CD8-positive, alpha-beta memory T cell (primary cell): ENCODE measurements at regions not wholly inside any gene's neighbourhood (a gene's known extent, or its start where the extent isn't known, plus 50 kb on each side); places are given as distances from the start of the nearest gene placed in this dataset.

Source experiments
- CTCF ChIA-PET: fragments of 350-600 bp; sonication (Branson Sonifier 250); formaldehyde crosslinking; loops from one replicate; lab custom pipeline; 2021; ENCODE audit warnings: antibody characterized with exemption; lab: Charles Lee
- POLR2A ChIA-PET: fragments of 350-600 bp; sonication (Branson Sonifier 250); formaldehyde crosslinking; loops from one replicate; lab custom pipeline; 2021; ENCODE audit warnings: antibody characterized with exemption; lab: Charles Lee
- DNase-seq, 5 donors: peaks; one replicate each; pipeline versions ENCODE4 v3.0.0 to v3.0.0-alpha.2; 2020 to 2022; ENCODE audit warnings: mixed read lengths in 1 of 5
- H3K27ac ChIP-seq: one replicate; pipeline ENCODE4 v1.7.0; 2013; ENCODE audit warnings: low read depth, mild to moderate bottlenecking, low read length, moderate library complexity
- H3K27me3 ChIP-seq: 2 replicates; pipeline ENCODE4 v1.7.0; 2013; ENCODE audit warnings: low read length, mild to moderate bottlenecking; ENCODE audit not compliant: insufficient read depth, poor library complexity, severe bottlenecking
- H3K36me3 ChIP-seq: 2 replicates; pipeline ENCODE4 v1.7.0; 2013; ENCODE audit warnings: mild to moderate bottlenecking, low read length, moderate library complexity; ENCODE audit not compliant: insufficient read depth
- H3K4me1 ChIP-seq: 2 replicates; pipeline ENCODE4 v1.7.0; 2013; ENCODE audit warnings: mild to moderate bottlenecking, low read length, moderate library complexity; ENCODE audit not compliant: insufficient read depth
- H3K4me3 ChIP-seq: 2 replicates; pipeline ENCODE4 v1.7.0; 2013; ENCODE audit warnings: mild to moderate bottlenecking, low read length
- H3K9me3 ChIP-seq: 2 replicates; pipeline ENCODE4 v1.7.0; 2013; ENCODE audit warnings: mild to moderate bottlenecking, low read length
- H3K27ac Mint-ChIP-seq, 8 donors: one replicate each; pipeline ENCODE4 v1.8.0; 2020 to 2021; ENCODE audit warnings: mixed read lengths in 8 of 8, mild to moderate bottlenecking in 6 of 8, inconsistent platforms in 3 of 8, moderate library complexity in 3 of 8
- H3K27me3 Mint-ChIP-seq, 2 donors: one replicate each; pipeline ENCODE4 v1.8.0; 2020 to 2021; ENCODE audit warnings: mixed read lengths in 2 of 2, mild to moderate bottlenecking in 1 of 2, moderate library complexity in 1 of 2
- H3K36me3 Mint-ChIP-seq, 3 donors: one replicate each; pipeline ENCODE4 v1.8.0; 2020 to 2021; ENCODE audit warnings: mixed read lengths in 3 of 3, inconsistent platforms in 1 of 3, mild to moderate bottlenecking in 1 of 3
- H3K4me1 Mint-ChIP-seq, 3 donors: one replicate each; pipeline ENCODE4 v1.8.0; 2020 to 2021; ENCODE audit warnings: mixed read lengths in 3 of 3, inconsistent platforms in 1 of 3, mild to moderate bottlenecking in 1 of 3
- H3K4me3 Mint-ChIP-seq, 7 donors: one replicate each; pipeline ENCODE4 v1.8.0; 2020 to 2021; ENCODE audit warnings: mixed read lengths in 7 of 7, mild to moderate bottlenecking in 6 of 7, moderate library complexity in 4 of 7, inconsistent platforms in 2 of 7
- H3K9me3 Mint-ChIP-seq, 5 donors: one replicate each; pipeline ENCODE4 v1.8.0; 2020 to 2022; ENCODE audit warnings: mixed read lengths in 5 of 5, mild to moderate bottlenecking in 3 of 5, moderate library complexity in 2 of 5, inconsistent platforms in 1 of 5

GRCh38 chr2:199581408-199581807, 123.7 kb upstream of the SATB2 start:
- no peak overlapping the region for H3K4me3 Mint-ChIP-seq
- ChIA-PET POLR2A (no interaction called here), CTCF (no interaction called here)
- H3K9me3 Mint-ChIP-seq, result peaks cover 0 to 3% (median 0%) of the 10 kb centered on the region in 5 donors
- H3K27ac Mint-ChIP-seq, result no peak overlapping the region
- no peaks in the 10 kb centered on the region for H3K36me3 Mint-ChIP-seq
- H3K27me3 ChIP-seq, result no peaks in the 10 kb centered on the region
- H3K36me3 ChIP-seq, result no peaks in the 10 kb centered on the region
- no peaks in the 10 kb centered on the region for H3K4me1 ChIP-seq
- no peaks in the 10 kb centered on the region for H3K4me1 Mint-ChIP-seq
- no peak overlapping the region for H3K27ac ChIP-seq
- no peak overlapping the region for H3K4me3 ChIP-seq
- no peaks in the 10 kb centered on the region for H3K9me3 ChIP-seq
- no peak for DNase-seq
- H3K27me3 Mint-ChIP-seq, result peaks cover 0 to 15% of the 10 kb centered on the region in 2 donors

GRCh38 chr2:199575416-199575815, 117.7 kb upstream of the SATB2 start:
- Histone ChIP-seq H3K4me1 (no peaks in the 10 kb centered on the region), H3K27me3 (no peaks in the 10 kb centered on the region), H3K36me3 (no peaks in the 10 kb centered on the region), H3K4me3 (no peak overlapping the region), H3K9me3 (no peaks in the 10 kb centered on the region), H3K27ac (no peak overlapping the region)
- POLR2A ChIA-PET, result no interaction called here
- H3K4me1 Mint-ChIP-seq, result no peaks in the 10 kb centered on the region
- H3K27me3 Mint-ChIP-seq, result peaks cover 2 to 7% of the 10 kb centered on the region in 2 donors
- peaks cover 0 to 3% (median 0%) of the 10 kb centered on the region in 5 donors for H3K9me3 Mint-ChIP-seq
- CTCF ChIA-PET, result no interaction called here
- no peak overlapping the region for H3K4me3 Mint-ChIP-seq
- DNase-seq, result no peak
- H3K27ac Mint-ChIP-seq, result no peak overlapping the region
- no peaks in the 10 kb centered on the region for H3K36me3 Mint-ChIP-seq

GRCh38 chr2:199572571-199572970, 114.8 kb upstream of the SATB2 start:
- H3K9me3 ChIP-seq, result no peaks in the 10 kb centered on the region
- H3K36me3 Mint-ChIP-seq, result no peaks in the 10 kb centered on the region
- H3K27ac ChIP-seq, result no peak overlapping the region
- H3K4me3 Mint-ChIP-seq, result no peak overlapping the region
- DNase-seq, result no peak
- peaks cover 2 to 8% of the 10 kb centered on the region in 2 donors for H3K27me3 Mint-ChIP-seq
- no peaks in the 10 kb centered on the region for H3K4me1 ChIP-seq
- ChIA-PET POLR2A (no interaction called here), CTCF (no interaction called here)
- H3K4me1 Mint-ChIP-seq, result no peaks in the 10 kb centered on the region
- H3K9me3 Mint-ChIP-seq, result no peaks in the 10 kb centered on the region
- peak overlapping the region in 1 of 8 donors; percentile 17 for H3K27ac Mint-ChIP-seq
- H3K4me3 ChIP-seq, result no peak overlapping the region
- H3K36me3 ChIP-seq, result no peaks in the 10 kb centered on the region
- no peaks in the 10 kb centered on the region for H3K27me3 ChIP-seq

GRCh38 chr2:199570934-199571333, 113.2 kb upstream of the SATB2 start:
- ChIA-PET CTCF (no interaction called here), POLR2A (no interaction called here)
- Histone ChIP-seq H3K4me1 (no peaks in the 10 kb centered on the region), H3K27ac (no peak overlapping the region), H3K4me3 (no peak overlapping the region), H3K9me3 (no peaks in the 10 kb centered on the region), H3K27me3 (no peaks in the 10 kb centered on the region), H3K36me3 (no peaks in the 10 kb centered on the region)
- Mint-ChIP-seq H3K4me1 (no peaks in the 10 kb centered on the region), H3K27me3 (peaks cover 2 to 8% of the 10 kb centered on the region in 2 donors), H3K4me3 (no peak overlapping the region), H3K36me3 (no peaks in the 10 kb centered on the region), H3K27ac (no peak overlapping the region), H3K9me3 (no peaks in the 10 kb centered on the region)
- DNase-seq, result no peak

GRCh38 chr2:199569336-199569735, 111.6 kb upstream of the SATB2 start:
- H3K4me3 Mint-ChIP-seq, result no peak overlapping the region
- DNase-seq, result no peak
- Histone ChIP-seq H3K4me3 (no peak overlapping the region), H3K36me3 (no peaks in the 10 kb centered on the region), H3K27me3 (no peaks in the 10 kb centered on the region), H3K4me1 (no peaks in the 10 kb centered on the region), H3K9me3 (no peaks in the 10 kb centered on the region), H3K27ac (no peak overlapping the region)
- H3K4me1 Mint-ChIP-seq, result no peaks in the 10 kb centered on the region
- POLR2A ChIA-PET, result no interaction called here
- H3K27me3 Mint-ChIP-seq, result peaks cover 2 to 8% of the 10 kb centered on the region in 2 donors
- no peak overlapping the region for H3K27ac Mint-ChIP-seq
- CTCF ChIA-PET, result no interaction called here
- H3K36me3 Mint-ChIP-seq, result no peaks in the 10 kb centered on the region
- no peaks in the 10 kb centered on the region for H3K9me3 Mint-ChIP-seq

GRCh38 chr2:199558156-199558555, 100.4 kb upstream of the SATB2 start:
- no peaks in the 10 kb centered on the region for H3K36me3 Mint-ChIP-seq
- Histone ChIP-seq H3K4me3 (no peak overlapping the region), H3K9me3 (no peaks in the 10 kb centered on the region), H3K27ac (no peak overlapping the region), H3K4me1 (no peaks in the 10 kb centered on the region), H3K36me3 (no peaks in the 10 kb centered on the region), H3K27me3 (no peaks in the 10 kb centered on the region)
- no peaks in the 10 kb centered on the region for H3K4me1 Mint-ChIP-seq
- H3K9me3 Mint-ChIP-seq, result peaks cover 0 to 5% (median 4%) of the 10 kb centered on the region in 5 donors
- CTCF ChIA-PET, result no interaction called here
- POLR2A ChIA-PET, result no interaction called here
- no peaks in the 10 kb centered on the region for H3K27me3 Mint-ChIP-seq
- H3K4me3 Mint-ChIP-seq, result no peak overlapping the region
- no peak for DNase-seq
- no peak overlapping the region for H3K27ac Mint-ChIP-seq

GRCh38 chr2:199556527-199557285, 99.0 kb upstream of the SATB2 start:
- no peaks in the 10 kb centered on the region for H3K27me3 Mint-ChIP-seq
- no peaks in the 10 kb centered on the region for H3K4me1 ChIP-seq
- no peak overlapping the region for H3K27ac ChIP-seq
- no peak overlapping the region for H3K4me3 Mint-ChIP-seq
- H3K9me3 ChIP-seq, result no peaks in the 10 kb centered on the region
- ChIA-PET POLR2A (no interaction called here), CTCF (no interaction called here)
- no peaks in the 10 kb centered on the region for H3K36me3 ChIP-seq
- H3K27ac Mint-ChIP-seq, result no peak overlapping the region
- no peaks in the 10 kb centered on the region for H3K36me3 Mint-ChIP-seq
- H3K27me3 ChIP-seq, result no peaks in the 10 kb centered on the region
- H3K4me3 ChIP-seq, result no peak overlapping the region
- H3K4me1 Mint-ChIP-seq, result no peaks in the 10 kb centered on the region
- DNase-seq, result no peak
- peaks cover 0 to 2% (median 0%) of the 10 kb centered on the region in 5 donors for H3K9me3 Mint-ChIP-seq

- Mint-ChIP-seq H3K4me1 (no peaks in the 10 kb centered on the region), H3K36me3 (no peaks in the 10 kb centered on the region), H3K4me3 (no peak overlapping the region), H3K27ac (no peak overlapping the region), H3K27me3 (peaks cover 0 to 2% of the 10 kb centered on the region in 2 donors), H3K9me3 (peaks cover 0 to 2% (median 2%) of the 10 kb centered on the region in 5 donors)
- DNase-seq, result no peak
- Histone ChIP-seq H3K36me3 (no peaks in the 10 kb centered on the region), H3K4me1 (no peaks in the 10 kb centered on the region), H3K27me3 (no peaks in the 10 kb centered on the region), H3K4me3 (no peak overlapping the region), H3K9me3 (no peaks in the 10 kb centered on the region), H3K27ac (no peak overlapping the region)
- POLR2A ChIA-PET, result no interaction called here
- CTCF ChIA-PET, result no interaction called here
Measured at GRCh38 chr2:199554026-199554425, 96.3 kb upstream of the SATB2 start.
